Duodenal mucosa (tissue), 2 donors: ENCODE measurements at regions not wholly inside any gene's neighbourhood (a gene's known extent, or its start where the extent isn't known, plus 50 kb on each side); places are given as distances from the start of the nearest gene placed in this dataset.
A peak's percentile ranks its signal among the peaks of the same experiment; 100 is the strongest.

ENCODE experiments used
- H3K27ac ChIP-seq: one replicate; pipeline ENCODE4 v1.7.0; 2013; ENCODE audit warnings: low read depth, low read length
- H3K27me3 ChIP-seq, 2 donors: one replicate each; pipeline ENCODE4 v1.7.0; 2013; ENCODE audit warnings: low read length in 2 of 2, control low read depth in 1 of 2; ENCODE audit not compliant: insufficient read depth in 2 of 2, control insufficient read depth in 1 of 2
- H3K36me3 ChIP-seq, 2 donors: one replicate each; pipeline ENCODE4 v1.7.0; 2013; ENCODE audit warnings: low read length in 2 of 2, control low read depth in 1 of 2; ENCODE audit not compliant: insufficient read depth in 2 of 2, control insufficient read depth in 1 of 2
- H3K4me1 ChIP-seq, 2 donors: one replicate each; pipeline ENCODE4 v1.7.0; 2013; ENCODE audit warnings: low read length in 2 of 2, control low read depth in 1 of 2; ENCODE audit not compliant: insufficient read depth in 2 of 2, control insufficient read depth in 1 of 2
- H3K4me3 ChIP-seq, 2 donors: one replicate each; pipeline ENCODE4 v1.7.0; 2013; ENCODE audit warnings: low read length in 2 of 2, low read depth in 1 of 2
- H3K9ac ChIP-seq, 2 donors: one replicate each; pipeline ENCODE4 v1.7.0; 2013; ENCODE audit warnings: low read length in 2 of 2, low read depth in 1 of 2
- H3K9me3 ChIP-seq, 2 donors: one replicate each; pipeline ENCODE4 v1.7.0; 2013; ENCODE audit warnings: low read length in 2 of 2, control low read depth in 1 of 2; ENCODE audit not compliant: control insufficient read depth in 1 of 2

GRCh38 chr20:4083098-4083865 is 65.3 kb upstream of the SMOX start:
- Histone ChIP-seq H3K9me3 (no peaks in the 10 kb centered on the region), H3K4me3 (no peak overlapping the region), H3K9ac (no peak overlapping the region), H3K27ac (no peak overlapping the region), H3K36me3 (no peaks in the 10 kb centered on the region), H3K27me3 (no peaks in the 10 kb centered on the region), H3K4me1 (peaks cover 18 to 19% of the 10 kb centered on the region in 2 donors)

GRCh38 chr20:4082406-4083097 is 66.1 kb upstream of the SMOX start:
- H3K27ac ChIP-seq = no peak overlapping the region

GRCh38 chr20:4081421-4081820 is 66.1 kb upstream of the RNF24 start:
- Histone ChIP-seq H3K4me1 (peaks cover 19 to 22% of the 10 kb centered on the region in 2 donors), H3K4me3 (no peak overlapping the region), H3K27me3 (no peaks in the 10 kb centered on the region), H3K9ac (no peak overlapping the region), H3K27ac (no peak overlapping the region), H3K36me3 (no peaks in the 10 kb centered on the region), H3K9me3 (no peaks in the 10 kb centered on the region)

More at GRCh38 chr20:4082406-4083097, 66.1 kb upstream of the SMOX start:
- H3K4me3 ChIP-seq = peak overlapping the region; percentile 15 to 45
- no peaks in the 10 kb centered on the region for H3K36me3 ChIP-seq
- no peak overlapping the region for H3K9ac ChIP-seq
- H3K4me1 ChIP-seq = peaks cover 18 to 19% of the 10 kb centered on the region in 2 donors
- no peaks in the 10 kb centered on the region for H3K9me3 ChIP-seq
- H3K27me3 ChIP-seq = no peaks in the 10 kb centered on the region

GRCh38 chr20:4076671-4077070 is 61.3 kb upstream of the RNF24 start:
- H3K9ac ChIP-seq = no peak overlapping the region
- no peaks in the 10 kb centered on the region for H3K9me3 ChIP-seq
- H3K4me3 ChIP-seq = no peak overlapping the region
- H3K36me3 ChIP-seq = no peaks in the 10 kb centered on the region
- H3K27ac ChIP-seq = no peak overlapping the region
- H3K4me1 ChIP-seq = peaks cover 0 to 10% of the 10 kb centered on the region in 2 donors
- H3K27me3 ChIP-seq = no peaks in the 10 kb centered on the region

GRCh38 chr20:4076033-4076432 is 60.7 kb upstream of the RNF24 start:
- H3K9me3 ChIP-seq = no peaks in the 10 kb centered on the region
- peaks cover 0 to 10% of the 10 kb centered on the region in 2 donors for H3K4me1 ChIP-seq
- H3K36me3 ChIP-seq = no peaks in the 10 kb centered on the region
- no peak overlapping the region for H3K9ac ChIP-seq
- H3K4me3 ChIP-seq = no peak overlapping the region
- no peaks in the 10 kb centered on the region for H3K27me3 ChIP-seq
- no peak overlapping the region for H3K27ac ChIP-seq

- Histone ChIP-seq H3K27me3 (no peaks in the 10 kb centered on the region), H3K36me3 (no peaks in the 10 kb centered on the region), H3K4me1 (peaks cover 0 to 10% of the 10 kb centered on the region in 2 donors), H3K9me3 (no peaks in the 10 kb centered on the region), H3K9ac (no peak overlapping the region), H3K4me3 (no peak overlapping the region), H3K27ac (no peak overlapping the region)
These were observed 59.6 kb upstream of the RNF24 start for GRCh38 chr20:4074877-4075455.

- no peaks in the 10 kb centered on the region for H3K27me3 ChIP-seq
- H3K4me1 ChIP-seq = peaks cover 0 to 11% of the 10 kb centered on the region in 2 donors
- no peaks in the 10 kb centered on the region for H3K36me3 ChIP-seq
- no peak overlapping the region for H3K4me3 ChIP-seq
- H3K9ac ChIP-seq = no peak overlapping the region
- no peaks in the 10 kb centered on the region for H3K9me3 ChIP-seq
- H3K27ac ChIP-seq = no peak overlapping the region
These were observed 58.7 kb upstream of the RNF24 start for GRCh38 chr20:4073852-4074741.

- Histone ChIP-seq H3K9ac (no peak overlapping the region), H3K27me3 (no peaks in the 10 kb centered on the region), H3K9me3 (no peaks in the 10 kb centered on the region), H3K36me3 (no peaks in the 10 kb centered on the region), H3K4me3 (no peak overlapping the region), H3K27ac (no peak overlapping the region), H3K4me1 (peaks cover 4 to 14% of the 10 kb centered on the region in 2 donors)
These were observed 55.9 kb upstream of the RNF24 start for GRCh38 chr20:4071178-4071693.

GRCh38 chr20:4070323-4071177 is 55.2 kb upstream of the RNF24 start:
- Histone ChIP-seq H3K9ac (no peak overlapping the region), H3K27me3 (no peaks in the 10 kb centered on the region), H3K36me3 (no peaks in the 10 kb centered on the region), H3K9me3 (no peaks in the 10 kb centered on the region), H3K27ac (no peak overlapping the region), H3K4me1 (peaks cover 6 to 14% of the 10 kb centered on the region in 2 donors), H3K4me3 (no peak overlapping the region)
